Heart right ventricle (tissue), 16 donors: ENCODE measurements at regions not wholly inside any gene's neighbourhood (a gene's known extent, or its start where the extent isn't known, plus 50 kb on each side); places are given as distances from the start of the nearest gene placed in this dataset.
A peak's percentile ranks its signal among the peaks of the same experiment; 100 is the strongest.

Source experiments
- ATAC-seq, 8 donors: fragments of 200-7000 bp; cut with Tn5 transposase; one replicate each; pipeline ENCODE4 v1.9.1; 2020; ENCODE audit warnings: mild to moderate bottlenecking in 8 of 8, moderate library complexity in 8 of 8, moderate number of reproducible peaks in 1 of 8
- DNase-seq, 2 donors: peaks; one replicate each; pipeline ENCODE4 v3.0.0-alpha.2; 2020
- H3K27ac ChIP-seq, 10 donors: fragments of 200-600 bp; sonication (generic) in 2 of 10; one replicate each; pipeline versions ENCODE4 v1.5.0 to v1.8.0; 2020 to 2022; ENCODE audit warnings: mild to moderate bottlenecking in 3 of 10
- H3K27me3 ChIP-seq, 7 donors: fragments of 200-600 bp; one replicate each; pipeline ENCODE4 v1.8.0; 2021 to 2022; ENCODE audit warnings: mild to moderate bottlenecking in 2 of 7
- H3K36me3 ChIP-seq, 9 donors: fragments of 200-600 bp; sonication (generic) in 1 of 9; one replicate each; pipeline versions ENCODE4 v1.5.0 to v1.8.0; 2020 to 2022; ENCODE audit warnings: mild to moderate bottlenecking in 2 of 9
- H3K4me1 ChIP-seq, 9 donors: fragments of 200-600 bp; sonication (generic) in 1 of 9; one replicate each; pipeline versions ENCODE4 v1.5.0 to v1.8.0; 2020 to 2022; ENCODE audit warnings: mild to moderate bottlenecking in 4 of 9
- H3K4me3 ChIP-seq, 10 donors: fragments of 200-600 bp; sonication (generic) in 2 of 10; one replicate each; pipeline versions ENCODE4 v1.5.0 to v1.8.0; 2020 to 2022; ENCODE audit warnings: mild to moderate bottlenecking in 7 of 10, moderate library complexity in 2 of 10
- H3K9me3 ChIP-seq, 11 donors: fragments of 200-600 bp in 10 of 11; sonication (generic) in 2 of 11; one replicate each; pipeline versions ENCODE4 v1.5.0 to v1.8.0; 2013 to 2022; ENCODE audit warnings: mild to moderate bottlenecking in 2 of 11, control low read depth in 1 of 11, moderate library complexity in 1 of 11
- WGBS, 2 donors: extraction: QIAGEN DNeasy Blood & Tissue Kit; methylation state at CpG; one replicate each; pipeline ENCODE4 v1.1.7; 2013; ENCODE audit warnings: inconsistent platforms in 1 of 2; 5-methylcytosine and 5-hydroxymethylcytosine counted together
- intact Hi-C, 10 donors: fragments of 100-400 bp; cut with DNase I; formaldehyde crosslinking; loops; one replicate each; pipeline versions ENCODE4 v1.11.1 to v1.14.2; 2022
- TF ChIP-seq, protein P1 (sequence below), 9 donors: fragments of 200-600 bp; sonication (generic) in 2 of 9; IDR thresholded peaks; one replicate each; pipeline versions ENCODE4 v1.5.0 to v1.8.0; 2021 to 2022; ENCODE audit warnings: antibody characterized with exemption in 9 of 9, mild to moderate bottlenecking in 5 of 9, moderate library complexity in 1 of 9
- donor health status: Arrhythmogenic right ventricular cardiomyopathy.
- donor health status: ischemic (EF 13 %, LVEDD 7.1; RV severe dilation, severe dysfunction).
- donor health status: healthy with polysubstance abuse.
- donor health status: DM: no; HTN: yes; CAD: no.
- donor health status: DM: no; HTN: no; CAD: no.
- donor health status: ischemic (EF 25% LVEDD 6.9; RV normal size, moderate dysfunction).
- donor health status: ischemic (EF 25% LVEDD 5.7; RV mildly dilated, moderate dysfunction).
- donor health status: healthy.
- donor health status: DM: yes; HTN: yes; CAD: no.
- donor health status: Ischemic cardiomyopathy.
- donor health status: ischemic (EF 35%, LVEDD 5.7; RV mildly dilated, moderate dysfunction).
- donor health status: nonischemic (EF 11% LVEDD 7.7; RV severe dilation, severe dysfunction).
- donor health status: DM: yes; HTN: yes; CAD: no.
- donor health status: PGD.
- donor health status: ischemic (EF 29% LVEDD 5.4; RV normal size, mild dysfunction).
- donor health status: nonischemic (EF 23%, LVEDD 6.1; RV moderate dilation, normal function).

GRCh38 chr2:16246911-16247310, 306.6 kb downstream of the MYCN start:
- intact Hi-C loops, result no loop called here
- Histone ChIP-seq H3K9me3 (no peaks in the 10 kb centered on the region), H3K4me3 (no peak overlapping the region), H3K36me3 (no peaks in the 10 kb centered on the region), H3K27me3 (peaks cover 0 to 25% (median 17%) of the 10 kb centered on the region in 7 donors), H3K27ac (no peak overlapping the region), H3K4me1 (no peaks in the 10 kb centered on the region)
- ATAC-seq, result no peak
- TF ChIP-seq, protein P1, sequence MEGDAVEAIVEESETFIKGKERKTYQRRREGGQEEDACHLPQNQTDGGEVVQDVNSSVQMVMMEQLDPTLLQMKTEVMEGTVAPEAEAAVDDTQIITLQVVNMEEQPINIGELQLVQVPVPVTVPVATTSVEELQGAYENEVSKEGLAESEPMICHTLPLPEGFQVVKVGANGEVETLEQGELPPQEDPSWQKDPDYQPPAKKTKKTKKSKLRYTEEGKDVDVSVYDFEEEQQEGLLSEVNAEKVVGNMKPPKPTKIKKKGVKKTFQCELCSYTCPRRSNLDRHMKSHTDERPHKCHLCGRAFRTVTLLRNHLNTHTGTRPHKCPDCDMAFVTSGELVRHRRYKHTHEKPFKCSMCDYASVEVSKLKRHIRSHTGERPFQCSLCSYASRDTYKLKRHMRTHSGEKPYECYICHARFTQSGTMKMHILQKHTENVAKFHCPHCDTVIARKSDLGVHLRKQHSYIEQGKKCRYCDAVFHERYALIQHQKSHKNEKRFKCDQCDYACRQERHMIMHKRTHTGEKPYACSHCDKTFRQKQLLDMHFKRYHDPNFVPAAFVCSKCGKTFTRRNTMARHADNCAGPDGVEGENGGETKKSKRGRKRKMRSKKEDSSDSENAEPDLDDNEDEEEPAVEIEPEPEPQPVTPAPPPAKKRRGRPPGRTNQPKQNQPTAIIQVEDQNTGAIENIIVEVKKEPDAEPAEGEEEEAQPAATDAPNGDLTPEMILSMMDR (IDR thresholded peaks at IDR 0.05), result no peak
- DNase-seq, result no peak
- WGBS, 2 donors, result 90 to 95% methylated on average over 7 of the region's 7 CpGs

DNA sequence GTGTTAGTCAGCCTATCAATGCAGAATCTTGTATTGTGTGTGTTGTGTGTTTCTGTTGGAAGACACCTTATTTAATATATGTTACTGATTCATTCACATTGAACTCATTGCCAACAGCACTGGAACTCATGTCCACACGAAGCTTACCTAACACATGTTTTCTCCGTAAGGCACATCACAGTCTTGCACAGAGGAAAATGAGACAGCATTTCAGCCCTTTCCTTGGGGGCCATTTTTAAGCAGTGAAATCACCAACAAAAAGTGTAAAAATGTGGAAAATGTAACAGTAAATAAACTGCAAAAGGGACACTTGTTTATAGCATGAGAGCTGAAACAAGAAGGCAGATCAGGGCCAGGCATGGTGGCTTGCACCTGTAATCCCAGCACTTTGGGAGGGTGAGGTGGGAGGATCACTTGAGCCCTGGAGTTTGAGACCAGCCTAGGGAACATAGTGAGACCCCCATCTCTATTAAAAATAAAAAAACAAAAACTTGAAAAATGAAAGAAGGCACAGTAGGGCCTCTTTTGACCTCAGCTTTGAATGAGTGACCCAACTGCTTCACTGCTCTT, 306.0 kb downstream of the MYCN start:
- Histone ChIP-seq H3K27ac (no peak overlapping the region), H3K9me3 (no peaks in the 10 kb centered on the region), H3K27me3 (peaks cover 0 to 25% (median 17%) of the 10 kb centered on the region in 7 donors), H3K4me1 (no peaks in the 10 kb centered on the region), H3K36me3 (no peaks in the 10 kb centered on the region), H3K4me3 (no peak overlapping the region)
- ATAC-seq (no peak), DNase-seq (no peak)
- intact Hi-C loops, result no loop called here
- TF ChIP-seq, protein P1 (IDR thresholded peaks at IDR 0.05), result no peak
- 90 to 97% methylated on average over 2 of the region's 2 CpGs for WGBS, 2 donors

GRCh38 chr2:16245481-16246054, 305.2 kb downstream of the MYCN start:
- H3K27me3 ChIP-seq, result peaks cover 0 to 21% (median 13%) of the 10 kb centered on the region in 7 donors
- DNase-seq (no peak), ATAC-seq (peak in 1 of 8 donors; percentile 13)
- H3K4me3 ChIP-seq, result no peak overlapping the region
- H3K9me3 ChIP-seq, result no peaks in the 10 kb centered on the region
- 85 to 86% methylated on average over 5 of the region's 5 CpGs for WGBS, 2 donors
- TF ChIP-seq, protein P1 (IDR thresholded peaks at IDR 0.05), result no peak
- intact Hi-C loops, result no loop called here
- no peaks in the 10 kb centered on the region for H3K36me3 ChIP-seq
- no peak overlapping the region for H3K27ac ChIP-seq
- no peaks in the 10 kb centered on the region for H3K4me1 ChIP-seq

DNA sequence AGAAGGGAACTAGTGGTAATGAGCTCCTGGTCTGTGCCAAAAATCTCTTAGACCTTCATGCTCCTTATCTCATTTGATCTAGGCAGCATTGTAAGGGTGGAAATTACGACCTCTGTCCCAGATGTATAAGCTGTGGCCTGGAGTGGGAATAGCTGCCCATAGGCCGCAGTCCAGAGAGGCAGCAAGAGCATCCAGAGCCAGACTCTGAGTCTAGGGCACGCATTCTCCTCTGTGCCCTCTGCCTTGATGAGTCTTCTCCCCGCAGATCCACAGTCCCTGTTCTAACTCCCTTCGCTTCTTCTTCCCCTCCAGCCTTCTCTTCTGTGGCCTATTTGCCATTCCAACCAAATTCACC, 304.6 kb downstream of the MYCN start:
- Histone ChIP-seq H3K9me3 (no peaks in the 10 kb centered on the region), H3K4me1 (no peaks in the 10 kb centered on the region), H3K4me3 (no peak overlapping the region), H3K27me3 (peaks cover 0 to 18% (median 6%) of the 10 kb centered on the region in 7 donors), H3K27ac (no peak overlapping the region), H3K36me3 (no peaks in the 10 kb centered on the region)
- intact Hi-C loops, result no loop called here
- ATAC-seq (no peak), DNase-seq (no peak)
- WGBS, 2 donors, result 90 to 95% methylated on average over 5 of the region's 5 CpGs
- TF ChIP-seq, protein P1 (IDR thresholded peaks at IDR 0.05), result no peak
